ENCODE measurements at regions not wholly inside any gene's neighbourhood (a gene's known extent, or its start where the extent isn't known, plus 50 kb on each side); places are given as distances from the start of the nearest gene placed in this dataset.

DNA sequence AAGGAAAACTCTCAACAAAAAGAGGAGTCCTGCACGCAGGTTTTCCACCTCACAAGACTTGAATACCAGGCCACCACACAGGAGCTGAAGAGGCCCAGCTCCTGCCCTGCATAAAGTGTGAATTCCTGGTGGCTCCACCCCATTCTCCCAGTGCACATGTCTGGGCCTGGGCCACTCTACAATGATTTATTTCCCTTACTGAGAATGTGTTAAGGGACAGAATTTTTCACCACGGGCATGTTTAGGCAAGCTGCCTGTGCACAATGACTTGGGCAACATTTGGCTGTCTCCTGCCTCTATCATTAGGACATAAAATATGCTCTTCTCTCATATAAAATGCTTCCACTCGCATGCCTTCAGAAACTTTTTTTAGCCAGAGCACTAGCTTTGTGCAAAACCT is 197.1 kb downstream of the SLC7A11 start:
- H3K9me2 ChIP-seq (ENCODE audit: insufficient read depth, low read length): no peaks in the 10 kb centered on the region
- no peaks in the 10 kb centered on the region for H3K36me3 ChIP-seq (ENCODE audit: insufficient read depth, low read length)
- H3K27me3 ChIP-seq (ENCODE audit: insufficient read depth, low read depth, low read length): no peaks in the 10 kb centered on the region
- no peak for TF ChIP-seq SMC3 (conservative IDR thresholded peaks at IDR 0.05; ENCODE audit: poor library complexity)
- TF ChIP-seq RAD21 (conservative IDR thresholded peaks at IDR 0.05): no peak
- no peak for TF ChIP-seq EZH2 (IDR thresholded peaks at IDR 0.05; ENCODE audit: borderline replicate concordance, insufficient read depth, low read length, poor library complexity, severe bottlenecking)
- TF ChIP-seq MXI1 (conservative IDR thresholded peaks at IDR 0.05; ENCODE audit: poor library complexity, severe bottlenecking): no peak
- no peak for TF ChIP-seq POLR2AphosphoS5 (IDR thresholded peaks at IDR 0.05)
- no peak for TF ChIP-seq CTCF (IDR thresholded peaks at IDR 0.05; ENCODE audit: poor library complexity, severe bottlenecking)
- no peak for TF ChIP-seq TAF1 (IDR thresholded peaks at IDR 0.05; ENCODE audit: low read depth)
- no peak for TF ChIP-seq EP300 (conservative IDR thresholded peaks at IDR 0.05; ENCODE audit: poor library complexity, severe bottlenecking)
- TF ChIP-seq, protein P1, sequence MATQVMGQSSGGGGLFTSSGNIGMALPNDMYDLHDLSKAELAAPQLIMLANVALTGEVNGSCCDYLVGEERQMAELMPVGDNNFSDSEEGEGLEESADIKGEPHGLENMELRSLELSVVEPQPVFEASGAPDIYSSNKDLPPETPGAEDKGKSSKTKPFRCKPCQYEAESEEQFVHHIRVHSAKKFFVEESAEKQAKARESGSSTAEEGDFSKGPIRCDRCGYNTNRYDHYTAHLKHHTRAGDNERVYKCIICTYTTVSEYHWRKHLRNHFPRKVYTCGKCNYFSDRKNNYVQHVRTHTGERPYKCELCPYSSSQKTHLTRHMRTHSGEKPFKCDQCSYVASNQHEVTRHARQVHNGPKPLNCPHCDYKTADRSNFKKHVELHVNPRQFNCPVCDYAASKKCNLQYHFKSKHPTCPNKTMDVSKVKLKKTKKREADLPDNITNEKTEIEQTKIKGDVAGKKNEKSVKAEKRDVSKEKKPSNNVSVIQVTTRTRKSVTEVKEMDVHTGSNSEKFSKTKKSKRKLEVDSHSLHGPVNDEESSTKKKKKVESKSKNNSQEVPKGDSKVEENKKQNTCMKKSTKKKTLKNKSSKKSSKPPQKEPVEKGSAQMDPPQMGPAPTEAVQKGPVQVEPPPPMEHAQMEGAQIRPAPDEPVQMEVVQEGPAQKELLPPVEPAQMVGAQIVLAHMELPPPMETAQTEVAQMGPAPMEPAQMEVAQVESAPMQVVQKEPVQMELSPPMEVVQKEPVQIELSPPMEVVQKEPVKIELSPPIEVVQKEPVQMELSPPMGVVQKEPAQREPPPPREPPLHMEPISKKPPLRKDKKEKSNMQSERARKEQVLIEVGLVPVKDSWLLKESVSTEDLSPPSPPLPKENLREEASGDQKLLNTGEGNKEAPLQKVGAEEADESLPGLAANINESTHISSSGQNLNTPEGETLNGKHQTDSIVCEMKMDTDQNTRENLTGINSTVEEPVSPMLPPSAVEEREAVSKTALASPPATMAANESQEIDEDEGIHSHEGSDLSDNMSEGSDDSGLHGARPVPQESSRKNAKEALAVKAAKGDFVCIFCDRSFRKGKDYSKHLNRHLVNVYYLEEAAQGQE (IDR thresholded peaks at IDR 0.05; ENCODE audit: borderline replicate concordance): no peak
- H3F3A ChIP-seq (ENCODE audit: insufficient read depth, low read length, poor library complexity, severe bottlenecking): no peaks in the 10 kb centered on the region
- H3K79me2 ChIP-seq (replicated peaks; ENCODE audit: insufficient read depth, low read length): no peaks in the 10 kb centered on the region
- H4K20me1 ChIP-seq (ENCODE audit: insufficient read depth): no peaks in the 10 kb centered on the region
- no peak overlapping the region for H3K4me2 ChIP-seq (ENCODE audit: low read length)
- no peak overlapping the region for H2AFZ ChIP-seq (ENCODE audit: low read depth, low read length)
- no peak overlapping the region for H3K27ac ChIP-seq (ENCODE audit: low read length)
- no peak overlapping the region for H3K9ac ChIP-seq (ENCODE audit: low read length)
- H3K4me3 ChIP-seq (ENCODE audit: low read length): no peak overlapping the region
- no peaks in the 10 kb centered on the region for H3K9me3 ChIP-seq (ENCODE audit: low read length)

DNA sequence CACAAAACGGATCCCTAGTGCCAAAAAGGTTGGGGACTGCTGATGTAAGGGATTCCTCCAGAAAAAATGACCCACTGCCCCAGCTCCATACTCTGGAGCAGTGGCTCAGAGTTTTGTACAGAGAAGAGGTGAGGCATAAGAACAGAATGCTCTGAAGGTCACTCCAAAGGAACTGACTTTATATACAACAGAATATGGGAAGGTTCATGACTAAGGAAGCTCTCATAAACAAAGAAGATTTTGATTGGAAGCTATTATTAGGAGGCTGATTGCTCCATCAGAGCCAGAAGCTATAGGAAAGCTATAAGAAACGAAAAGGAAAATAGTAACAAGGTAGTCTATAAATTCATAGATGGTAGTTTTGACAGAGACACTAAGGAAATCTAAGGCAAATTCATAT is 203.1 kb downstream of the SLC7A11 start:
- Histone ChIP-seq H3K79me2 (replicated peaks; ENCODE audit: insufficient read depth, low read length) (no peaks in the 10 kb centered on the region), H3K4me2 (ENCODE audit: low read length) (no peak overlapping the region)
- TF ChIP-seq SMC3 (conservative IDR thresholded peaks at IDR 0.05; ENCODE audit: poor library complexity) (no peak), MXI1 (conservative IDR thresholded peaks at IDR 0.05; ENCODE audit: poor library complexity, severe bottlenecking) (no peak), EZH2 (IDR thresholded peaks at IDR 0.05; ENCODE audit: borderline replicate concordance, insufficient read depth, low read length, poor library complexity, severe bottlenecking) (no peak), POLR2AphosphoS5 (IDR thresholded peaks at IDR 0.05) (no peak), TAF1 (IDR thresholded peaks at IDR 0.05; ENCODE audit: low read depth) (no peak), CTCF (IDR thresholded peaks at IDR 0.05; ENCODE audit: poor library complexity, severe bottlenecking) (no peak), EP300 (conservative IDR thresholded peaks at IDR 0.05; ENCODE audit: poor library complexity, severe bottlenecking) (no peak), RAD21 (conservative IDR thresholded peaks at IDR 0.05) (no peak)
- TF ChIP-seq, protein P1 (IDR thresholded peaks at IDR 0.05; ENCODE audit: borderline replicate concordance): no peak

More for the DNA sequence above, 203.1 kb downstream of the SLC7A11 start:
- Histone ChIP-seq H3K9me3 (ENCODE audit: low read length) (no peaks in the 10 kb centered on the region), H3K9ac (ENCODE audit: low read length) (no peak overlapping the region), H3K36me3 (ENCODE audit: insufficient read depth, low read length) (no peaks in the 10 kb centered on the region), H2AFZ (ENCODE audit: low read depth, low read length) (no peak overlapping the region), H3F3A (ENCODE audit: insufficient read depth, low read length, poor library complexity, severe bottlenecking) (no peaks in the 10 kb centered on the region), H4K20me1 (ENCODE audit: insufficient read depth) (no peaks in the 10 kb centered on the region), H3K4me3 (ENCODE audit: low read length) (no peak overlapping the region), H3K27me3 (ENCODE audit: insufficient read depth, low read depth, low read length) (no peaks in the 10 kb centered on the region), H3K27ac (ENCODE audit: low read length) (no peak overlapping the region), H3K9me2 (ENCODE audit: insufficient read depth, low read length) (no peaks in the 10 kb centered on the region)
